ENCODE measurements at regions not wholly inside any gene's neighbourhood (a gene's known extent, or its start where the extent isn't known, plus 50 kb on each side); places are given as distances from the start of the nearest gene placed in this dataset.

GRCh38 chrX:144006811-144007210 is 122.9 kb downstream of the UBE2NL start:
- TF ChIP-seq, protein P1, sequence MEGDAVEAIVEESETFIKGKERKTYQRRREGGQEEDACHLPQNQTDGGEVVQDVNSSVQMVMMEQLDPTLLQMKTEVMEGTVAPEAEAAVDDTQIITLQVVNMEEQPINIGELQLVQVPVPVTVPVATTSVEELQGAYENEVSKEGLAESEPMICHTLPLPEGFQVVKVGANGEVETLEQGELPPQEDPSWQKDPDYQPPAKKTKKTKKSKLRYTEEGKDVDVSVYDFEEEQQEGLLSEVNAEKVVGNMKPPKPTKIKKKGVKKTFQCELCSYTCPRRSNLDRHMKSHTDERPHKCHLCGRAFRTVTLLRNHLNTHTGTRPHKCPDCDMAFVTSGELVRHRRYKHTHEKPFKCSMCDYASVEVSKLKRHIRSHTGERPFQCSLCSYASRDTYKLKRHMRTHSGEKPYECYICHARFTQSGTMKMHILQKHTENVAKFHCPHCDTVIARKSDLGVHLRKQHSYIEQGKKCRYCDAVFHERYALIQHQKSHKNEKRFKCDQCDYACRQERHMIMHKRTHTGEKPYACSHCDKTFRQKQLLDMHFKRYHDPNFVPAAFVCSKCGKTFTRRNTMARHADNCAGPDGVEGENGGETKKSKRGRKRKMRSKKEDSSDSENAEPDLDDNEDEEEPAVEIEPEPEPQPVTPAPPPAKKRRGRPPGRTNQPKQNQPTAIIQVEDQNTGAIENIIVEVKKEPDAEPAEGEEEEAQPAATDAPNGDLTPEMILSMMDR (IDR thresholded peaks at IDR 0.05 in 2 of 3, conservative IDR thresholded peaks at IDR 0.05 in 1 of 3; ENCODE audit: borderline replicate concordance in 1 of 3, insufficient read depth in 1 of 3, low read depth in 2 of 3, low read length in 2 of 3), result no peak
- TF ChIP-seq POLR2A (IDR thresholded peaks at IDR 0.05; ENCODE audit: borderline replicate concordance, extremely low read depth, insufficient read depth, insufficient read length), result no peak
- no peak for TF ChIP-seq YY1 (IDR thresholded peaks at IDR 0.05; ENCODE audit: extremely low read depth, insufficient replicate concordance, low read depth, low read length)
- TF ChIP-seq ZNF274 (IDR thresholded peaks at IDR 0.05; ENCODE audit: low read depth, low read length), result no peak
- TF ChIP-seq MAX (IDR thresholded peaks at IDR 0.05), result no peak
- TF ChIP-seq RAD21 (IDR thresholded peaks at IDR 0.05; ENCODE audit: low read depth), result no peak
- no peak for TF ChIP-seq CEBPB (IDR thresholded peaks at IDR 0.05; ENCODE audit: low read depth)
